ENCODE measurements at regions not wholly inside any gene's neighbourhood (a gene's known extent, or its start where the extent isn't known, plus 50 kb on each side); places are given as distances from the start of the nearest gene placed in this dataset.

GRCh38 chr2:191591025-191591424 is 86.9 kb upstream of the NABP1 start:
- Histone ChIP-seq H3K36me3 (replicated peaks; ENCODE audit: control insufficient read depth, insufficient read depth, low read length) (no peaks in the 10 kb centered on the region), H3K4me3 (ENCODE audit: insufficient read depth, low read depth, low read length) (no peak overlapping the region)

DNA sequence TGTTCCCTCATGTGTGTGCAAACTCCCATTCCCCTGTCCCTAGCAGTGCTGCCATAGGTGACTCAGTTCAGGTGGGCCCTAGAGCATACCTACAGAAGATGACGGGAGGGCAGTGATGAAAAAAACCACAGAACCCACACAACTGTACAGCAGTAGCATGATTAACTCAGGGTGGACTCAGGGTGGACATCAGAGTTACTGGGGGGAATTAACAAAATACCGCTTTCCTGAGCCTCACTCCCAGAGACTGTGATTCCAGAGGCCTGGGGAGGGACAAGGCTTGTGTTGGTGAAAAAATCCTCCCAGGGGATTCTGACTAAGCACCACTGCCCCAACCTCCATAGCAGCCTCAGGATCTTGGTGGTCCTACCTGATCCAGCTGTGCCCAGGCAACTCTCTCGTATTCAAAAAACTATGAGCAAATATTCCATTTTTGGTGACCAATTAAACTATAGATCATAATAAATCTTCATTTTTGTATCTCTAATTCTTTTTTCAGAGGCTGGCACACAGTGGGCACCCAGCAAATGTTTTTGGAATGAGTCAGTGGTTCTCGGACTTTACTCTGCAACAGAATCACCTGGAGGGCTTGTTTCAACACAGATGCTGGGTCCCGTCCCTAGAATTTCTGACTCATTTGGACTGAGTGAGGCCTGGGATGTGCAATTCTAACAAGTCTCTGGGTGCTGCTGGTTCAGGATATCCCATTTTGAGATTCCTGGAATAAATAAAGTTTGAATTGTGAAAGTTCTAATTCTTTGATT is 84.1 kb upstream of the NABP1 start:
- H3K4me3 ChIP-seq (ENCODE audit: insufficient read depth, low read depth, low read length): no peak overlapping the region
- H3K36me3 ChIP-seq (replicated peaks; ENCODE audit: control insufficient read depth, insufficient read depth, low read length): no peaks in the 10 kb centered on the region
- no peaks in the 10 kb centered on the region for H3K27me3 ChIP-seq (ENCODE audit: control insufficient read depth, insufficient read depth, low read length)
- DNase-seq: no peak

More at GRCh38 chr2:191591025-191591424, 86.9 kb upstream of the NABP1 start:
- H3K27me3 ChIP-seq (ENCODE audit: control insufficient read depth, insufficient read depth, low read length): no peaks in the 10 kb centered on the region
- DNase-seq: no peak

- Histone ChIP-seq H3K27me3 (ENCODE audit: control insufficient read depth, insufficient read depth, low read length) (no peaks in the 10 kb centered on the region), H3K36me3 (replicated peaks; ENCODE audit: control insufficient read depth, insufficient read depth, low read length) (no peaks in the 10 kb centered on the region), H3K4me3 (ENCODE audit: insufficient read depth, low read depth, low read length) (no peak overlapping the region)
- DNase-seq: no peak
These were observed 80.7 kb upstream of the NABP1 start for GRCh38 chr2:191597186-191597751.

DNA sequence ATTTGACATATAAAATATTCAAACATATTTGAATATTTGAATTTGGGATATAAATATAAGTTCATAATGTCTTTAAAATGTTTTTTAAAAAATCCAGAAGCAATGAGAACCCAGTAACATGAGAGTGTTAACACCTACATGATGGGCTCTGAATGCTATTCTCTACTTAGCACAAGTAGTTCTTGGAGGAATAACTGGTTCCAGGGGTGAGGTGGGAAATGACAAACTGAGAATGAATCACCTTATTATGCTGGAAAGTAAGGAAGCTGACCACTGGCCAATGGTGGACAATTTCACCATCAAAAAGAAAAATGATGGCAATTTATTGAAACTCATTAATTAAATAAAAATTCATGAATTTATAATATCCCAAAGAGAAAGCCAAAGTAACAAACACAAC is 79.6 kb upstream of the NABP1 start:
- H3K36me3 ChIP-seq (replicated peaks; ENCODE audit: control insufficient read depth, insufficient read depth, low read length): no peaks in the 10 kb centered on the region
- no peaks in the 10 kb centered on the region for H3K27me3 ChIP-seq (ENCODE audit: control insufficient read depth, insufficient read depth, low read length)
- no peak for DNase-seq
- H3K4me3 ChIP-seq (ENCODE audit: insufficient read depth, low read depth, low read length): no peak overlapping the region

GRCh38 chr2:191601060-191601459 is 76.9 kb upstream of the NABP1 start:
- DNase-seq: no peak
- no peak overlapping the region for H3K4me3 ChIP-seq (ENCODE audit: insufficient read depth, low read depth, low read length)

DNA sequence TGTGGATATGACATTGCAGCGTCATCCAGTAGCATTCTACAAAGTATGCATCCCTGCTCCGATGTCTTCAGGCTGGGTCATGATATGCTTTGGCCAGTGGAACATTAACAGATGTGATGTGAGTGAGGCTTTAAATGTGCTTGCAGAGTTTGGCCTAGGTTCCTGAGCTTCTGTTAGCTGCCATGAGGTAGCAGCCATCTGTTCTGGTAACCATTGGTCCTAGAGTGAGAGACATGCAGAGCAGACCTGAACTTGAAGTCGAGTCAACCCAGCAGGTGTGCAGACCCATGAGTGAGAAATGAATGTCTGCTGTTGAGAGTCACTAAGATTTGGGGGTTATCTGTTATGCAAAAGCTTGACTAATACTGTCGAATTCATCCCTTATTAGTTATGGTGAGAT is 73.8 kb upstream of the NABP1 start:
- Histone ChIP-seq H3K4me3 (ENCODE audit: insufficient read depth, low read depth, low read length) (no peak overlapping the region), H3K27me3 (ENCODE audit: control insufficient read depth, insufficient read depth, low read length) (no peaks in the 10 kb centered on the region), H3K36me3 (replicated peaks; ENCODE audit: control insufficient read depth, insufficient read depth, low read length) (no peaks in the 10 kb centered on the region)
- DNase-seq: no peak

More at GRCh38 chr2:191601060-191601459, 76.9 kb upstream of the NABP1 start:
- H3K27me3 ChIP-seq (ENCODE audit: control insufficient read depth, insufficient read depth, low read length): no peaks in the 10 kb centered on the region
- no peaks in the 10 kb centered on the region for H3K36me3 ChIP-seq (replicated peaks; ENCODE audit: control insufficient read depth, insufficient read depth, low read length)

DNA sequence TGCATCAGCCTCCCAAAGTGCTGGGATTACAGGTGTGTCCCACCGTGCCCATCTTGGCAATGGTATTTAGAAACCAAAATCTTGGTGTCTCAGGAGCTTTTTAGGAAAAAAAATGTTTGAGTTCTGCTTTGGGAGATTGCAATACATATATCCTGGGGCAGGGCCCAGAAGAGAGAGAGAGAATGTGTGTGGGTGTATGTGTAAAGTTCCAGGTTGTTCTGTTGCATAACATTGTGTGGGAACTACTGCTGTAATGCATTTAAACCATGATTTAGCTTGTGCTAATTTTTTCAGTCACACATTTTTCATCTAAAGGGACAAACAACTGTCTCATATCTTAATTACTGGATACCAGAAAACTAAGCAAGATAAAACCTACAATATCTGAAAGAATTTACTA is 70.8 kb upstream of the NABP1 start:
- H3K27me3 ChIP-seq (ENCODE audit: control insufficient read depth, insufficient read depth, low read length): no peaks in the 10 kb centered on the region
- no peaks in the 10 kb centered on the region for H3K36me3 ChIP-seq (replicated peaks; ENCODE audit: control insufficient read depth, insufficient read depth, low read length)
- H3K4me3 ChIP-seq (ENCODE audit: insufficient read depth, low read depth, low read length): no peak overlapping the region
- no peak for DNase-seq

DNA sequence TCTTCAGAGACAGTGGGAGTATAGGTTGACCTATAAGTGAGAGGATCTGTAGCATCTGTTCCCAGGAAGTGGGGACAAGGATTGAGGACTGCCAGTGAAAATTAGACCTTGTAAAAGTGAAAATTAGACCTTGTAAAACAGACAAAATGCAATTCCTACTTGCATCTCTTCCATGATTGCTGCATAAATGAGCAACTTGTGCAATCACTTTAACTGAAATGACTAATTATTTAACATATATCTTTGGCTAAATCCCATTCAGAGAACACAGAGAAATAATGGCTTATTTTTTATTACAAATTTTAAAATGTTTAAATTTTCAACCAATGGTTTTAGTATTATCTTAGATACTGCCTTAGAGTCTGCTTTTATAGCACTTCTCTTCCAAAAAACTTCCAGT is 67.2 kb upstream of the NABP1 start:
- no peaks in the 10 kb centered on the region for H3K36me3 ChIP-seq (replicated peaks; ENCODE audit: control insufficient read depth, insufficient read depth, low read length)
- no peaks in the 10 kb centered on the region for H3K27me3 ChIP-seq (ENCODE audit: control insufficient read depth, insufficient read depth, low read length)
- no peak for DNase-seq
- no peak overlapping the region for H3K4me3 ChIP-seq (ENCODE audit: insufficient read depth, low read depth, low read length)

DNA sequence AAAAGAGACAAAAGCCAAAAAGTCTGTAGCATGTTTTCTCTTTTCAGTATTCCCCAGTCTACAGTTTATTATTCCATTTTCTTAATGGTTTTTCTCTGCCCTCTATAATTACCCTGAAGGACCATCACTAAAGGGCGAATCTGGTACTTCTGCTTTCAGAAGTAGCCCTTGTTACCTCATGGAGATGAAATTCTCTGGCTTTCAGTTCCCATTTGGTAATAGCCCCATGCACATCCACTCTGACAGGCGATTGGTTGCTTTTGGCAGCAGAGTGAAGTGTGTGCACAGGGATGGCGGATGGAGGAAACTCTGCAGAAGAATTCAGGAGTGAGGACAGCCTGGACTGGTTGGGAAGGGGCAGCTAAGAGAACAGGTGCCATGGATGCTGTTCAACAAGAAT is 66.3 kb upstream of the NABP1 start:
- no peak for DNase-seq
- H3K36me3 ChIP-seq (replicated peaks; ENCODE audit: control insufficient read depth, insufficient read depth, low read length): no peaks in the 10 kb centered on the region
- no peak overlapping the region for H3K4me3 ChIP-seq (ENCODE audit: insufficient read depth, low read depth, low read length)
- no peaks in the 10 kb centered on the region for H3K27me3 ChIP-seq (ENCODE audit: control insufficient read depth, insufficient read depth, low read length)

- no peak overlapping the region for H3K4me3 ChIP-seq (ENCODE audit: insufficient read depth, low read depth, low read length)
- H3K36me3 ChIP-seq (replicated peaks; ENCODE audit: control insufficient read depth, insufficient read depth, low read length): no peaks in the 10 kb centered on the region
- DNase-seq: no peak
- no peaks in the 10 kb centered on the region for H3K27me3 ChIP-seq (ENCODE audit: control insufficient read depth, insufficient read depth, low read length)
These were observed 65.4 kb upstream of the NABP1 start for GRCh38 chr2:191612496-191612895.

DNA sequence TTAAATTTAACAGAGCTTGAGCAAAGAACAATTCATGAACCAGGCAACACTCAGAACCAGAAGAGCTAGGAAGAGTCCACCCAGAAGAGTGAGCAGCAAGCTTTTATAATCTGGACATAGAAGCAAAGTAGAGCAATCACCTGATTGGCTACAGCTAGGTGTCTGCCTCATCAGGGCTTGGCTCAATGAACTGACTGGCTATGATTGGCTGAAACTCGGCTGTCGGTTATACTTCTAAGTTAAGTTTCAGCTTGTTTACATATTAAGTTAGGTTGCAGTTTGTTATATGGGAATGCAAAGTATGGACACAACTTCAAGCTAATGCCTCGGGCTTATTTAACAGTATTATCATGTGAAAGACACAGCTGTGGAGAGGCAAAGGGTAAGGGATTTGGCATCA is 63.2 kb upstream of the NABP1 start:
- Histone ChIP-seq H3K36me3 (replicated peaks; ENCODE audit: control insufficient read depth, insufficient read depth, low read length) (no peaks in the 10 kb centered on the region), H3K27me3 (ENCODE audit: control insufficient read depth, insufficient read depth, low read length) (no peaks in the 10 kb centered on the region), H3K4me3 (ENCODE audit: insufficient read depth, low read depth, low read length) (no peak overlapping the region)
- DNase-seq: no peak

DNA sequence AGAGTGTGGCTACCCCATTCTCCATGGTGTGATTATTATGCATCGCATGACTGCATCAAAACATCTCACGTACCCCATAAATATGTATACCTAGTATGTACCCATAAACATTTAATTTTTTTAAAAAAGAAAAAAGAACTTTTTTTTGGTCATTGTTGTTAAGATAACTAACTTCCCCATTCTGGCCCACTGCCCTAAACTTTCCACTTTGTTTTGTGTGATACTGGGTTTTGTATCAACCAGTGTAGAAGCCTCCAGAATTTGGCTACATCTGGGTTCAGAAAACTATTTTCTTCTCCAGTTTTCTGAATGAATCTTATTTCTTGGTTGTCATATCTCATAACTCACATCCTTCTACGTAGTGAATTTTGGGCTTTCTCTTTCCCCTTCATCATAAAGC is 62.3 kb upstream of the NABP1 start:
- Histone ChIP-seq H3K4me3 (ENCODE audit: insufficient read depth, low read depth, low read length) (no peak overlapping the region), H3K36me3 (replicated peaks; ENCODE audit: control insufficient read depth, insufficient read depth, low read length) (no peaks in the 10 kb centered on the region), H3K27me3 (ENCODE audit: control insufficient read depth, insufficient read depth, low read length) (no peaks in the 10 kb centered on the region)
- no peak for DNase-seq

- DNase-seq: no peak
- H3K36me3 ChIP-seq (replicated peaks; ENCODE audit: control insufficient read depth, insufficient read depth, low read length): no peaks in the 10 kb centered on the region
- no peak overlapping the region for H3K4me3 ChIP-seq (ENCODE audit: insufficient read depth, low read depth, low read length)
- no peaks in the 10 kb centered on the region for H3K27me3 ChIP-seq (ENCODE audit: control insufficient read depth, insufficient read depth, low read length)
These were observed 60.4 kb upstream of the NABP1 start for GRCh38 chr2:191617575-191617974.

DNA sequence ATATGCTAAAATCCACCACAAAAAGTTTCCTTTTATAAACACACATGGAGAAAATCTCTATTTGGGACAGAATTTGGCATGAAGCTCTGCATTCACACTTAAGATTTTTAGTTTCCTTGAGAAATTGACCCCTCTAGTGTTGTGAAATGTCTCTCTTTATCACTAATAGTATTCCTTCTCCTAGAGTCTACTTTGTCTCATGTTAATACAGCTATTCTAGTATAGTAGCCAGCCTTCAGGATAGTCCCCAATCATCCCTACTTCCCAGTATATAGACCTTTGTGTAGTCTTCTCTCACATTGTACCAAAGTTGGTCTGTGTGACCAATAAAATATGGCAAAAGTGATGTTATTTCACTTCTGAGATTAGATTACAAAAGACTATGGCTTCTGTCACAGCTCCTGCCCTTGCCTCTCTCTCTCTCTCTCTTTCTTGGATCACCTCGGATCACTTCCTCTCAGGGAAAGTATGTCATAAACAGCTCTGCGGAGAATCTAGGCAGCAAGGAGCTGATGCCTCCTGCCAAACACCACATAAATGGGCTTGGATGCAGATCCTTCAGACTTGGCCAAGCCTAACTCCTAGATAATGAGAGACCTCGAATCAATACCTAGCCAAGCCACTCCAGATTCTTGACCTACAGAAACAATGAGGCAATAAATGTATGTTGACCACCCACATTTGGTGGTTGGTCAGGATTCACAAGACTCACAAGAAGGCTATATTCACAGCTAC is 59.7 kb upstream of the NABP1 start:
- H3K4me3 ChIP-seq (ENCODE audit: insufficient read depth, low read depth, low read length): no peak overlapping the region
- H3K27me3 ChIP-seq (ENCODE audit: control insufficient read depth, insufficient read depth, low read length): no peaks in the 10 kb centered on the region
- no peak for DNase-seq
- H3K36me3 ChIP-seq (replicated peaks; ENCODE audit: control insufficient read depth, insufficient read depth, low read length): no peaks in the 10 kb centered on the region

GRCh38 chr2:191618786-191619185 is 59.1 kb upstream of the NABP1 start:
- no peak for DNase-seq
- Histone ChIP-seq H3K4me3 (ENCODE audit: insufficient read depth, low read depth, low read length) (no peak overlapping the region), H3K27me3 (ENCODE audit: control insufficient read depth, insufficient read depth, low read length) (no peaks in the 10 kb centered on the region), H3K36me3 (replicated peaks; ENCODE audit: control insufficient read depth, insufficient read depth, low read length) (no peaks in the 10 kb centered on the region)

Measured in H7 (cell line).